Stimulated activated CD4-positive, alpha-beta T cell treated with anti-CD3 and anti-CD28 coated beads, Interleukin-4, amount 100 ng/mL, for 48 hours (primary cell): ENCODE measurements at regions not wholly inside any gene's neighbourhood (a gene's known extent, or its start where the extent isn't known, plus 50 kb on each side); places are given as distances from the start of the nearest gene placed in this dataset.

Experiments used
- DNase-seq, 2 donors: peaks; one replicate each; pipeline ENCODE4 v3.0.0-alpha.2; 2020; ENCODE audit warnings: low read depth in 2 of 2

GRCh38 chr9:26742828-26743476 is 149.7 kb downstream of the CAAP1 start:
- no peak for DNase-seq

- DNase-seq, result no peak
Measured at GRCh38 chr9:26735160-26735559, 157.4 kb downstream of the CAAP1 start.

- DNase-seq, result no peak
Measured at GRCh38 chr9:26729187-26729586, 163.4 kb downstream of the CAAP1 start.

GRCh38 chr9:26727471-26727870 is 165.1 kb downstream of the CAAP1 start:
- DNase-seq, result no peak

DNA sequence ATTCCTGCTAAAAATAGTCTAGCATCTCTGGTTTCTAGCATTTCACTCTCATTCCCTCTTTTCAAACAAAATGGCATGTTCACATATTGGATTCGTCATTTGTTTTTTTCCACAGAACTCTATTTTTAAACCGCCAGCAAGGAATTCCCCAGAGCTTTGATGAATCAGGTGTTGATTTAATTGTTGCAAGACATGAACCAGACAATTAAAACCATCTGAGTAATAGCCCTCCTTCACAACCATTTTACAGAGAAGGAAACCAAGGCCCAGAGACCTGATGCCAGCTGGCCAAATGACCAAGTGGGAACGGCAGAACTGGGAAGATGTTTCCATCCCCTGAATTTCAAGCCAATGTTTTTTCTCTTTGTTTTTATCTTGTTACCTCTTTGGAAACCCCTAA is 167.0 kb downstream of the CAAP1 start:
- no peak for DNase-seq

DNA sequence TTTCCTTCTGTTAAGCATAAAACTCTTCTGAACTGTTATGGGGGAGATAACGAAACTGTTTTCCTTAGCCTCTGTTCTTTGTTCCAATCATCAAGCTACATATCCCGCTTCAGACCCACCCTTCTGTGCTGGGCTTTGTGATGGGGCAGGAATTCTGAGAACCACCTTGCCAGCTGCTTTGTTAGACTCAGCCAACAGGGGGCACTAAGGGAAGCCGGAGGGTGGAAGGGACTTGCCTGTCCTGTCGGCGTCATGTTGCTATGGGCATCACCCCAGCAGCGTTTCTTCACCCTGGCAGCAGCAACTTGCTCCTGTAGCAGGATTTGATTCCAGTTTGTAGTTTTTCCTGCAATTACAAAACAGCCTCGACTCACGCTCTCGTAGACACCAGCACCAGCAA is 169.1 kb downstream of the CAAP1 start:
- DNase-seq, result peak; percentile 12 to 22

- DNase-seq, result no peak
Measured at GRCh38 chr9:26722755-26723154, 169.8 kb downstream of the CAAP1 start.

DNA sequence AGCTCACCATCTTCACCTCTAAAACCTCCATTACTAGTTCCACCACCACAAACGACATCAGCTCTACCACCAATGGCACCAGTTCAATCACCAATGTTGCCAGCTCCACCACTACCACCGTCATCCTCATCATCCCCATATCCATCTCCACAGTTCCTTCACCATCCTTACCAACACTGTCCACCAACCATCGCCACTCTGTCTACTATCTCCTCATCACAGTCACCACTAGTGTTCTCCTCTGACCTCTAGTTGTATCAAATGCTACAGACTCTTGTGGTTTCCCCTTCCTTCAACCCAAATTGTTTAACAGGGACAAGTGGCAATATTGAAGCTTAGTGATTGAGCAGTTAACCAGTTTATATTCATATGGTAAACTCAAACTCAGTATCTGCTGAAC is 182.6 kb downstream of the CAAP1 start:
- no peak for DNase-seq

DNA sequence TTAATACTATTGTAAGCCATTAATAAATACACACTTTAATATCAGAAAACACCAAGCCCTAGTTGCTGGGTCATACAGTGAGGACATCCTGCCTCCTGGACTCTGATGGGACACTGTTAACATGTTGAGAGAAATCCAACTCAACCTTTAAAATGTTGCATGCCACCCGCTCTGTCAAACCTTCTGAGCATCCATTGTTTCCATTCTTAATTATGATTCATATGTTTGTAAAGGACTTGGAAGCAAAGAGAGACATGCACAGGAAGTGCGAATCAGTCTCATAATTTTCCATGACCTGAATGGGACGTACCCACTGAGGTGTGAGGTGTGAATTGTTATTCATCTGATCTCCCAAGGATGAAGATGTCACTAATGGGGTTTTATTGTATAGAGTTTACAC is 186.4 kb downstream of the CAAP1 start:
- no peak for DNase-seq

GRCh38 chr9:26695298-26695622 is 197.3 kb downstream of the CAAP1 start:
- no peak for DNase-seq

DNA sequence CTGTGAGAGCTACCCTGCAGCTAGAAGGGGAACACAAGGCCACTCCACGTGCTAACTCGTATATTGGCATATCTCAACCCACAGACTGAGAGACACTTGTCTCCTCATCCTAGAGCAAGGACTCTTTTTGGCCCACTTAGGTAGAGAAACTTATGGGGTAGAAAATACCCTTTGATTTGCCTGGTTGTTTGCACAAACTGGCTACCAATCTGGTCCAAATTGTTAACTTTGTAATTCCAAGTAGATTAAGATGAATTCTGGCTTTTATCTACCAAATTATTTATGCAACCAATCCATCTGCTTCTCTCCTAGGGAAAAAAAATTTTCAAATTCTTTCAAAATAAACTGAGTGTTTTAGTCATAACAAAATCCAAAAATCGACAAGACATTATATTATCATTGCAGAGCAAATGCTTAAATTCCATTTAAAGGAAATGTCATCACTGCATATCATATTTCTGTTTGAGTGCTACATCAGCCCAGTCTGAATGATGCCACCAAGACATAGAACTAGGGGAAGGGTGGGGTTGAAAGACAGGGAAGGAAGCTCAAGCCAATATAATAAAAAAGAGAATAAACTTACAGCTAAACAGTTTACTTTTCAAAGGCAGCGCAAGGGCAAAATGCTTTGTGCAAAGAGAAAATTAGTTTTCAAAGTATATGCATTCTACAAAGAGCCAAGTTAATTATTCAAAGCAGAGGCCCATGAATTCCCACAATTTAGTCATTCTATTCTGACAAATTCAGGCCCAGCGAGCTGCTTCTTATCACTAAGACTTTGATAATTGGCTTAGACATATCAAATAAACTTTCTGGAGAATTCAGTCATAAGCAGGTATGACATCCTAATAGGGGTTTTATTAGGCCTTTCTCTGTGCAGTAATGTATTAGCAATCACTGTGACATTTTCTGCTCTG is 198.0 kb downstream of the CAAP1 start:
- DNase-seq, result no peak

DNA sequence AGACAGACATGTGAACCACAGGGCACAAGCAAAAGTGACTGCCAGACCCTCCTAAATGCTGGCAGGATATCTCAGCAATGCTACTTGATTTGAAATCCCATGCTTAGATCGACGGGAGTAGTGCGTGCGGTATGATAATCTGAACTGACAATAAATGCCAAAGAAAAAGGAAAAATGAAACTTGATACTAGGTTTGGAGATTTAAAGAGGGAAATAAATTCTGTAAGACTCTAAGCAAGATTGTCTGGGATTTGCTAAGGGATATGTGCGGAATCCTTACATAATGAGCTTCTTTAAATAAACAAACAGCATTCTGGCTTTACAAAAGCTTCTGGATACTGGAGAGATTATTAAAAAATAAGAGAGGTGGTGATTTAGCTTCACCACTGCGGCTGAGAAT is 203.6 kb downstream of the CAAP1 start:
- DNase-seq, result no peak

DNA sequence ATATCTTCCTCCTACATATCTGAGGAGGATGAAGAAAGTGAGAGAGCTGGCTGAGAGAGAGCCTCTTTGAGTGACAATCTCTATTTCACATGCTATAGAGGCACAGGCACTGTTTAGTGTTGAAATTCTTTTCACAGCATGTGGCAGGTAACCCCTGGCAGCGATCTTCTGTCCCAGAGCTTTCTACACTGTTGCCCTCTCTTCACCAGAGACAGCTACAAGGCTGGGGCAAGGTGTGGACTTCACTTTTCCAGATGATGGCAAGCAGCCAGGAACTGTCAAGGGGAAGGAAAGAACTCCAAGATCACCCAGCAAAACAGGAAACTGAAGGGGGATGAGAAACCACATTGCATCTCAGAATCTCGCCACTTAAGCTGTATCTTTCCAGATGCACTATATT is 205.2 kb downstream of the CAAP1 start:
- DNase-seq, result no peak

GRCh38 chr9:26685818-26686217 is 206.8 kb downstream of the CAAP1 start:
- no peak for DNase-seq

DNA sequence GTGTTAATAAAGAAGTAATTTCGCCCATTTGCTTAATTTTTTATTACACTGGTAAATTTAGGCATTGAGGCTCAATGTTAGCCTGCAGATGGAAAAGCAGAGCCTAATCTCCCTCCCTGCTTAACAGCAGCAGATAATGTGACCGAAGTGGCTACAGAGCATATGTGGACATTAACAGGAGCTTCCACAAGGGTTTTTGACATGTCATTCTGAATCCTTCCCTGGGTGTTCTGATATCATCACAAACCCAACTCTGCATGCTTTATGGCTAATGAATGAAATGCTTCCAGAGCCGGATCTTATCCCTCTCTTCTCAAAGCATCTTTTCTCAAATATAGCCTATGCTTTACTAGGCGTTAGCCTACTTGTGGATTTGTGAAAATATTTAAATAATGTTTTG is 208.6 kb downstream of the CAAP1 start:
- no peak for DNase-seq

GRCh38 chr9:26682796-26683496 is 209.7 kb downstream of the CAAP1 start:
- DNase-seq, result no peak

DNA sequence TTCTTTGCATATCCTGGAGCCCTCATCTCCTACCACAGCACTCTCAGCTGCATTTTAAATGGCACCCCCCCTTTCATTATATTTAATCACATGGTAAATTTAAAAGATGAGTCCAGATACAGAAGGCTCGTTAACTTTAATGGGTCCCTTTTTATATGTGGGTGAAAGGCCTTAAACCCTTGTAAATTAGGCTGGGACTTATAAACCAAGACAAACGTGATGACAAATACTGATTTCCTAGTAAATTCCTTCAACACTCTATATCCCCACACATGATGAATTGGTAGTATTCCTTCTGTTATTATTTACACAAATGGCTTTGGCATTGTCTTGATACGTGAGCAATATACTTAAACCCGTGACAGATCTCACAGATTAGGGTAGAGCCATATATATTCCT is 210.6 kb downstream of the CAAP1 start:
- no peak for DNase-seq

GRCh38 chr9:26677965-26678706 is 214.5 kb downstream of the CAAP1 start:
- DNase-seq, result no peak

DNA sequence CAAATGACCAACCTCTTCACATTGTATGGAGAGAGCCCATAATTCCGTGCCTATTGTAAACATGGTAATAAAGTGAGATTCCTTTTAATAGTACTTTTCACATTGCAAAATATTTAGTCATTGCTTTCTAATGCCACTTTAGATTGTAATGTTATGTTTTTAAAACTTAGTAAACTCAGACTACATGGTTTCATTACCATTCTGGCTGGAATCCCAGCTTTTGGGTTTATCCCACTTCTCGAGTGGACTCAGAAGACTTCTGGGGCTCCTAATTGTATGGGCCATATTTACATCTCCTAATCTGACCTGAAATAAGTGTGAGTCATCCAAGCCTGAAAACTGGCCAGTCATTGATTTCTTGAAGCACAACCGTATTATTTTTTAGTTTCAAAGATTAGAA is 217.6 kb downstream of the CAAP1 start:
- DNase-seq, result no peak

DNA sequence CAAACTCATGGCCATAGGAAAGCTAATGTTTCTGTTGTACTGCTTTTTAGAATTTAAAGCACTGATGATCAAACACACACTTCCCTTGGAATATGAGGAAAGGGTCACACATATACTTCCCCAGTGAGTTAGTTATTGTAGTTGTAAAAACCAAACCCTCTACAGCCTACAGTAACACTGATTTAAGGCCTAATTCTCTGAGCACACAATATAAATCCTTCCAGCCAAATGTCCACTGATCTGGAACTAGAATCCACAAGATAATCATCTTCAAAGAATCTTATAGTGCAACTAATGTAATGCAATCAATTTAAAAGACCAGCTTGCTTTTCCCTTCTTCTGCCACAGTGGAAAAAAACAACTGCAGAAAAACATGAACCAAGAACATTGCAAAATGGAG is 219.3 kb downstream of the CAAP1 start:
- no peak for DNase-seq

DNA sequence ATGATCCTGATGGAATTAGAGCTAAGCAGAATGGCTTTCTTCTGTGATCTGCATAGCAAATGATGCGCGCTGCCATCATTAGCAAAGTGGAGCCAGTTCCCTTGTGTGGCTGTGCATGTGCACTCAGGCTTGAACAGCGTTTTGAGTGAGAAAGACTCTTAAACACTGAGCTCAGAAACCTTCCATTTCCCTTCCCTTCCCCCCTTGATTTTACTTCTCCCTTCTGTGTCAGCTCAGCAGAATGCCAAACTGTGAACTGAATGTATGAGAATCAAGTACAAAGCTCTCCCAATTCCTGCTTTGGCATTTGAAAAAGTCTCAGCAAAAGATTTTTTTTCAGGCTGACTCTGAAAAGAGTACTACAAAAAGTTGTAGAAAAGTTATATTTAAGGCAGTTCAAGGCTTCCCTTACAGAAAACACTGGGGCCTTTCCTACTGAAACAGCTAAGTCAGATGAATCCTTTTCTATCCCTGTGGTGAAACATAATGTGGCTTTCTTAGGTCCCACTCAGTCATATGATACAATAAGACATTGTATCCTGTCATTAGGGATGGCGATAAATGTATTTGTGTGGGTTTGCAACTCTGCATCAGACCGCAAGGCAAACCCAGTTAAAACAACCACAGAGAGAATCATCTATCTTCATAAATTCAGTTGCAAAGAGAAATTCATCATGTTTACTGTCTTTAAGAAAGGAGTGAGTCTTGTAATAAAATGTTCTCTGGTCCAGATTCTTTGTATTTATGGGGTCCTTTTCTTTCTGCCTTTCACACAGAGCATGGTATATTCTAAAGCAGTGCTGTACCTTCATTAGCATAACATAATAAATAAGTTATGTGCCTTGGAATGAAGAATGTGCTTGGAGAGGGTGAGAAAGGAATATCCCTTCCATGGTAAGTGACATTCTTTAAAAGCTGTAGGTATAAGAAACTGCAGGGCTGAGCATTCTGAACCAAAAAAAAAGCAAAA is 222.6 kb downstream of the CAAP1 start:
- no peak for DNase-seq
